ENCODE measurements at regions not wholly inside any gene's neighbourhood (a gene's known extent, or its start where the extent isn't known, plus 50 kb on each side); places are given as distances from the start of the nearest gene placed in this dataset.

- DNase-seq (ENCODE audit: low spot score) (no peak), ATAC-seq (ENCODE audit: low read depth) (no peak)
- H3K27ac ChIP-seq (ENCODE audit: poor library complexity, severe bottlenecking), result no peak overlapping the region
- no peaks in the 10 kb centered on the region for H3K4me1 ChIP-seq (ENCODE audit: insufficient read depth, poor library complexity, severe bottlenecking)
- no peaks in the 10 kb centered on the region for H3K36me3 ChIP-seq (ENCODE audit: low read depth)
- no peaks in the 10 kb centered on the region for H3K27me3 ChIP-seq (ENCODE audit: insufficient read depth, poor library complexity, severe bottlenecking)
- H3K4me3 ChIP-seq (ENCODE audit: severe bottlenecking), result no peak overlapping the region
- no peak for TF ChIP-seq CTCF (IDR thresholded peaks at IDR 0.05; ENCODE audit: poor library complexity, severe bottlenecking)
- no peaks in the 10 kb centered on the region for H3K9me3 ChIP-seq (ENCODE audit: severe bottlenecking)
Observed at GRCh38 chr1:57721001-57721400, 297.1 kb upstream of the DAB1 start.

- Histone ChIP-seq H3K27me3 (ENCODE audit: insufficient read depth, poor library complexity, severe bottlenecking) (no peaks in the 10 kb centered on the region), H3K36me3 (ENCODE audit: low read depth) (no peaks in the 10 kb centered on the region), H3K9me3 (ENCODE audit: severe bottlenecking) (no peaks in the 10 kb centered on the region), H3K4me1 (ENCODE audit: insufficient read depth, poor library complexity, severe bottlenecking) (no peaks in the 10 kb centered on the region), H3K4me3 (ENCODE audit: severe bottlenecking) (no peak overlapping the region), H3K27ac (ENCODE audit: poor library complexity, severe bottlenecking) (no peak overlapping the region)
- TF ChIP-seq CTCF (IDR thresholded peaks at IDR 0.05; ENCODE audit: poor library complexity, severe bottlenecking), result no peak
- no peak for ATAC-seq (ENCODE audit: low read depth)
- no peak for DNase-seq (ENCODE audit: low spot score)
Observed at GRCh38 chr1:57719274-57719673, 295.4 kb upstream of the DAB1 start.

- Histone ChIP-seq H3K36me3 (ENCODE audit: low read depth) (no peaks in the 10 kb centered on the region), H3K9me3 (ENCODE audit: severe bottlenecking) (no peaks in the 10 kb centered on the region), H3K4me1 (ENCODE audit: insufficient read depth, poor library complexity, severe bottlenecking) (no peaks in the 10 kb centered on the region), H3K4me3 (ENCODE audit: severe bottlenecking) (no peak overlapping the region), H3K27me3 (ENCODE audit: insufficient read depth, poor library complexity, severe bottlenecking) (no peaks in the 10 kb centered on the region), H3K27ac (ENCODE audit: poor library complexity, severe bottlenecking) (no peak overlapping the region)
- ATAC-seq (ENCODE audit: low read depth), result no peak
- TF ChIP-seq CTCF (IDR thresholded peaks at IDR 0.05; ENCODE audit: poor library complexity, severe bottlenecking), result no peak
- no peak for DNase-seq (ENCODE audit: low spot score)
Observed at GRCh38 chr1:57713501-57713900, 289.6 kb upstream of the DAB1 start.

GRCh38 chr1:57712846-57713245 is 289.0 kb upstream of the DAB1 start:
- Histone ChIP-seq H3K36me3 (ENCODE audit: low read depth) (no peaks in the 10 kb centered on the region), H3K9me3 (ENCODE audit: severe bottlenecking) (no peaks in the 10 kb centered on the region), H3K4me3 (ENCODE audit: severe bottlenecking) (no peak overlapping the region), H3K27me3 (ENCODE audit: insufficient read depth, poor library complexity, severe bottlenecking) (no peaks in the 10 kb centered on the region), H3K4me1 (ENCODE audit: insufficient read depth, poor library complexity, severe bottlenecking) (no peaks in the 10 kb centered on the region), H3K27ac (ENCODE audit: poor library complexity, severe bottlenecking) (no peak overlapping the region)
- no peak for DNase-seq (ENCODE audit: low spot score)
- no peak for TF ChIP-seq CTCF (IDR thresholded peaks at IDR 0.05; ENCODE audit: poor library complexity, severe bottlenecking)
- no peak for ATAC-seq (ENCODE audit: low read depth)

- H3K4me3 ChIP-seq (ENCODE audit: severe bottlenecking), result no peak overlapping the region
- no peaks in the 10 kb centered on the region for H3K9me3 ChIP-seq (ENCODE audit: severe bottlenecking)
- no peak overlapping the region for H3K27ac ChIP-seq (ENCODE audit: poor library complexity, severe bottlenecking)
- H3K27me3 ChIP-seq (ENCODE audit: insufficient read depth, poor library complexity, severe bottlenecking), result no peaks in the 10 kb centered on the region
- no peaks in the 10 kb centered on the region for H3K4me1 ChIP-seq (ENCODE audit: insufficient read depth, poor library complexity, severe bottlenecking)
- no peaks in the 10 kb centered on the region for H3K36me3 ChIP-seq (ENCODE audit: low read depth)
- DNase-seq (ENCODE audit: low spot score) (no peak), ATAC-seq (ENCODE audit: low read depth) (peak; percentile 46; the same call in 2 of the 3 replicates)
- no peak for TF ChIP-seq CTCF (IDR thresholded peaks at IDR 0.05; ENCODE audit: poor library complexity, severe bottlenecking)
Observed at GRCh38 chr1:57711326-57711725, 287.5 kb upstream of the DAB1 start.
